Tongue (tissue), 1 donor: ENCODE measurements at regions not wholly inside any gene's neighbourhood (a gene's known extent, or its start where the extent isn't known, plus 50 kb on each side); places are given as distances from the start of the nearest gene placed in this dataset.
"Not testable (repeated sequence)": the region's sequence is repeated elsewhere in the genome, so short reads cannot be mapped to it uniquely, and the experiment has no call there.

Experiments
- DNase-seq: peaks from one replicate; pipeline ENCODE4 v3.0.0-alpha.2; 2015

- DNase-seq, result no peak
These were observed 109.9 kb upstream of the ITGB1 start for GRCh38 chr10:33067917-33068316.

- DNase-seq, result no peak
These were observed 109.5 kb upstream of the ITGB1 start for GRCh38 chr10:33067481-33067880.

GRCh38 chr10:33066558-33067236 lies 108.7 kb upstream of the ITGB1 start:
- DNase-seq, result no peak

- DNase-seq, result no peak
These were observed 107.1 kb upstream of the ITGB1 start for GRCh38 chr10:33065111-33065510.

GRCh38 chr10:33064706-33065105 lies 106.7 kb upstream of the ITGB1 start:
- no peak for DNase-seq

- no peak for DNase-seq
These were observed 99.6 kb upstream of the ITGB1 start for GRCh38 chr10:33057620-33058019.

GRCh38 chr10:33056828-33057596 lies 99.0 kb upstream of the ITGB1 start:
- no peak for DNase-seq

- DNase-seq, result no peak
These were observed 97.6 kb upstream of the ITGB1 start for GRCh38 chr10:33055625-33056024.

- no peak for DNase-seq
These were observed 95.1 kb upstream of the ITGB1 start for GRCh38 chr10:33052915-33053810.

- DNase-seq, result no peak
These were observed 94.3 kb upstream of the ITGB1 start for GRCh38 chr10:33052263-33052875.

- DNase-seq, result not testable (repeated sequence)
These were observed 92.2 kb upstream of the ITGB1 start for GRCh38 chr10:33049963-33050920.

GRCh38 chr10:33048223-33048622 lies 90.2 kb upstream of the ITGB1 start:
- no peak for DNase-seq

- DNase-seq, result no peak
These were observed 89.6 kb upstream of the ITGB1 start for GRCh38 chr10:33047655-33048054.

GRCh38 chr10:33046792-33047191 lies 88.8 kb upstream of the ITGB1 start:
- DNase-seq, result no peak

- no peak for DNase-seq
These were observed 87.4 kb upstream of the ITGB1 start for GRCh38 chr10:33045421-33045820.

- no peak for DNase-seq
These were observed 84.5 kb upstream of the ITGB1 start for GRCh38 chr10:33042565-33042964.

GRCh38 chr10:33041783-33042437 lies 83.9 kb upstream of the ITGB1 start:
- no peak for DNase-seq

GRCh38 chr10:33040436-33040835 lies 82.4 kb upstream of the ITGB1 start:
- no peak for DNase-seq

GRCh38 chr10:33039181-33039580 lies 81.2 kb upstream of the ITGB1 start:
- no peak for DNase-seq

GRCh38 chr10:33038672-33039071 lies 80.6 kb upstream of the ITGB1 start:
- DNase-seq, result no peak

GRCh38 chr10:33037726-33038125 lies 79.7 kb upstream of the ITGB1 start:
- no peak for DNase-seq
